ENCODE measurements at regions not wholly inside any gene's neighbourhood (a gene's known extent, or its start where the extent isn't known, plus 50 kb on each side); places are given as distances from the start of the nearest gene placed in this dataset.

GRCh38 chr1:213444224-213444623, 393.2 kb downstream of the RPS6KC1 start:
- no peak for TF ChIP-seq CTCF (IDR thresholded peaks at IDR 0.05)
- no peak for TF ChIP-seq POLR2A (IDR thresholded peaks at IDR 0.05; ENCODE audit: low read depth)
- TF ChIP-seq POLR2AphosphoS5 (IDR thresholded peaks at IDR 0.05) = no peak
